ENCODE measurements at regions not wholly inside any gene's neighbourhood (a gene's known extent, or its start where the extent isn't known, plus 50 kb on each side); places are given as distances from the start of the nearest gene placed in this dataset.
"Not testable (repeated sequence)": the region's sequence is repeated elsewhere in the genome, so short reads cannot be mapped to it uniquely, and the experiment has no call there.

- no peak for FAIRE-seq
- no peaks in the 10 kb centered on the region for H3K27me3 ChIP-seq (ENCODE audit: control insufficient read depth, insufficient read depth, low read length)
- no peaks in the 10 kb centered on the region for H3K36me3 ChIP-seq (ENCODE audit: control insufficient read depth, insufficient read depth, low read length)
- DNase-seq (ENCODE audit: low read depth): no peak
- TF ChIP-seq CTCF (IDR thresholded peaks at IDR 0.05; ENCODE audit: insufficient read depth, low read length, severe bottlenecking): no peak
- H3K4me3 ChIP-seq (ENCODE audit: low read depth, low read length): no peak overlapping the region
These were observed 261.8 kb upstream of the CYRIA start for GRCh38 chr2:16927398-16927797.

- H3K4me3 ChIP-seq (ENCODE audit: low read depth, low read length): no peak overlapping the region
- no peak for TF ChIP-seq CTCF (IDR thresholded peaks at IDR 0.05; ENCODE audit: insufficient read depth, low read length, severe bottlenecking)
- H3K27me3 ChIP-seq (ENCODE audit: control insufficient read depth, insufficient read depth, low read length): no peaks in the 10 kb centered on the region
- DNase-seq (ENCODE audit: low read depth) (peak; percentile 20), FAIRE-seq (no peak)
- H3K36me3 ChIP-seq (ENCODE audit: control insufficient read depth, insufficient read depth, low read length): no peaks in the 10 kb centered on the region
These were observed 259.5 kb upstream of the CYRIA start for GRCh38 chr2:16925145-16925544.

DNA sequence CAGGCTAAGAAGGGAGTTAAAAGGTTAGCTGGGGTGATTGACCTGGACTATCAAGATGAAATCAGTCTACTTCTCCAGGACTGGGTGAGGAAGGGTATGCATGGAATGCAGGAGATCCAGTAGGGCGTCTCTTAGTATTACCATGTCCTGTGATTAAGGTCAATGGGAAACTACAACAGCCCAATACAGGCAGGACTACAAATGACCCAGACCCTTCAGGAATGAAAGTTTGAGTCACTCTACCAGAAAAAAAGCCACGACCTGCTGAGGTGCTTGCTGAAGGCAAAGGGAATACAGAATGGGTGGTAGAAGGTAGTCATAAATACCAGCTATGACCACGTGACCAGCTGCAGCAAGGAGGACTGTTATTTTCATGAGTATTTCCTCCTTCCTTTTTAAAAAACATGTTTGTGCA is 249.7 kb upstream of the CYRIA start:
- H3K4me3 ChIP-seq (ENCODE audit: low read depth, low read length); FAIRE-seq; H3K36me3 ChIP-seq (ENCODE audit: control insufficient read depth, insufficient read depth, low read length); H3K27me3 ChIP-seq (ENCODE audit: control insufficient read depth, insufficient read depth, low read length): not testable (repeated sequence)
- peak; percentile 94 for DNase-seq (ENCODE audit: low read depth)

GRCh38 chr2:16911746-16912145 is 246.1 kb upstream of the CYRIA start:
- no peak overlapping the region for H3K4me3 ChIP-seq (ENCODE audit: low read depth, low read length)
- no peaks in the 10 kb centered on the region for H3K27me3 ChIP-seq (ENCODE audit: control insufficient read depth, insufficient read depth, low read length)
- no peak for TF ChIP-seq CTCF (IDR thresholded peaks at IDR 0.05; ENCODE audit: insufficient read depth, low read length, severe bottlenecking)
- DNase-seq (ENCODE audit: low read depth) (no peak), FAIRE-seq (no peak)
- no peaks in the 10 kb centered on the region for H3K36me3 ChIP-seq (ENCODE audit: control insufficient read depth, insufficient read depth, low read length)

DNA sequence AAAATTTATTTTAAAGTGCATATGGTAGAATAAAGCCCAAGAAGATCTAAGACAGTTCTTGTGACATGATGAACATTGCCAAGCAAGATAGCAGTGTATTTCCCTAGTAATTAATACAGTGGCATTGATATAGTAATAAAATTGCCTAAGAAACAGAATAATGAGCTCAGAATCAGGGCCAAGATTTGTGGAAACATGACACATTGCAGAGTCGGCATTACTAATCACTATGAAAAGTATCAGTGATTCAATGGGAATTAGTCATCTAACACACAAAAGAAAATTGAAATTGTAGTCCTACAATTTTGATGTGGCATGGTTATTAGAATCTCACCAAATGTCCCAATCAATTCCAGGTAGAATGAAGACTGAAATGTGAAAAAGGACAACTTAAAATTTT is 243.0 kb upstream of the CYRIA start:
- no peaks in the 10 kb centered on the region for H3K27me3 ChIP-seq (ENCODE audit: control insufficient read depth, insufficient read depth, low read length)
- no peak overlapping the region for H3K4me3 ChIP-seq (ENCODE audit: low read depth, low read length)
- DNase-seq (ENCODE audit: low read depth) (peak; percentile 93), FAIRE-seq (no peak)
- no peak for TF ChIP-seq CTCF (IDR thresholded peaks at IDR 0.05; ENCODE audit: insufficient read depth, low read length, severe bottlenecking)
- H3K36me3 ChIP-seq (ENCODE audit: control insufficient read depth, insufficient read depth, low read length): no peaks in the 10 kb centered on the region

GRCh38 chr2:16907645-16908282 is 242.1 kb upstream of the CYRIA start:
- FAIRE-seq: no peak
- Histone ChIP-seq H3K36me3 (ENCODE audit: control insufficient read depth, insufficient read depth, low read length) (no peaks in the 10 kb centered on the region), H3K4me3 (ENCODE audit: low read depth, low read length) (no peak overlapping the region), H3K27me3 (ENCODE audit: control insufficient read depth, insufficient read depth, low read length) (no peaks in the 10 kb centered on the region)
- no peak for TF ChIP-seq CTCF (IDR thresholded peaks at IDR 0.05; ENCODE audit: insufficient read depth, low read length, severe bottlenecking)
- DNase-seq (ENCODE audit: low read depth): no peak

DNA sequence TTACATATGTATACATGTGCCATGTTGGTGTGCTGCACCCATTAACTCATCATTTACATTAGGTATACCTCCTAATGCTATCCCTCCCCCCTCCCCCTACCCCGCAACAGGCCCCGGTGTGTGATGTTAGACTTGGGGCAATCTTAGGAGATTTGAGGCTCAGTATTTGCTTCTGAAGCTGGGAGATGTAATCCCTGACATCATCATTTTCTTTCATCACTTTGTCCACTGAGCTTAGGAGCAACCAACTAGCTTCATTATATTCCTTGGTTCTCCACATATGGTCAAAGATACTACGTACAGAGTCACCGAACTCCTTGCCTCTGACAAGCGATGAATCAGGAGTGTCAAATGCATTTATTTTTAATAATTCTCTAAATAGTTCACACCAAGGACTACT is 239.7 kb upstream of the CYRIA start:
- not testable (repeated sequence) for H3K27me3 ChIP-seq (ENCODE audit: control insufficient read depth, insufficient read depth, low read length); H3K4me3 ChIP-seq (ENCODE audit: low read depth, low read length); DNase-seq (ENCODE audit: low read depth); FAIRE-seq; H3K36me3 ChIP-seq (ENCODE audit: control insufficient read depth, insufficient read depth, low read length)

Measured in bronchial epithelial cell (primary cell).